Tibial nerve (tissue), 4 donors: ENCODE measurements at regions not wholly inside any gene's neighbourhood (a gene's known extent, or its start where the extent isn't known, plus 50 kb on each side); places are given as distances from the start of the nearest gene placed in this dataset.

Experiments used
- EP300 ChIP-seq, 2 donors: sonication (generic); formaldehyde crosslinking; IDR thresholded peaks; one replicate each; pipeline ENCODE4 v1.6.1; 2017; ENCODE audit warnings: antibody characterized with exemption in 2 of 2, mild to moderate bottlenecking in 1 of 2
- POLR2A ChIP-seq, 2 donors: fragments of 450-650 bp; IDR thresholded peaks; one replicate each; pipeline ENCODE4 v1.6.1; 2017; ENCODE audit warnings: antibody characterized with exemption in 2 of 2, mild to moderate bottlenecking in 2 of 2, moderate library complexity in 2 of 2
- TF ChIP-seq, protein P1 (sequence below), 5 experiments: fragments of 200-600 bp in 3 of 5; fragments of 450-650 bp in 2 of 5; sonication (generic) in 3 of 5; IDR thresholded peaks; one replicate each; pipeline ENCODE4 v1.5.1; 2016 to 2019; ENCODE audit warnings: antibody characterized with exemption in 5 of 5, mild to moderate bottlenecking in 3 of 5, moderate library complexity in 2 of 5

DNA sequence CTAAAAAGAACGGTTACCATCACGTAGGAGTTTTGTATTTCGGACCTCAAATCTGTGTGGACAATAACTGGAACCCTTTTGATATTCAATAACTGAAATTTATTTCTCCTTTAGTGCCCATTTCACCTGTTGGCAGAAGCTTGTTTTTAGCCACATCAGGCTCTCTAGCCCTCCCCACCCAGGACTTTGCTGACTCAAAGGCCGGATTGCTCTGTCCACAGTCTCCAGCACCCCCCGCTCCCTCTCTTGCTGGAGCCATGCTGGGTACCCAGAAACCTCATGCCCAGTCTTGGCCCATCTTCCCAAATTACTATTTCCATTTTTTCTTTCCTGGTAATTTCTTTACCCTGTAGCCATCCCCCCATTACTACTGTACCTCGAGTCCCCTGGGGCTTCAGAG is 55.8 kb upstream of the DUSP22 start:
- TF ChIP-seq, protein P1, sequence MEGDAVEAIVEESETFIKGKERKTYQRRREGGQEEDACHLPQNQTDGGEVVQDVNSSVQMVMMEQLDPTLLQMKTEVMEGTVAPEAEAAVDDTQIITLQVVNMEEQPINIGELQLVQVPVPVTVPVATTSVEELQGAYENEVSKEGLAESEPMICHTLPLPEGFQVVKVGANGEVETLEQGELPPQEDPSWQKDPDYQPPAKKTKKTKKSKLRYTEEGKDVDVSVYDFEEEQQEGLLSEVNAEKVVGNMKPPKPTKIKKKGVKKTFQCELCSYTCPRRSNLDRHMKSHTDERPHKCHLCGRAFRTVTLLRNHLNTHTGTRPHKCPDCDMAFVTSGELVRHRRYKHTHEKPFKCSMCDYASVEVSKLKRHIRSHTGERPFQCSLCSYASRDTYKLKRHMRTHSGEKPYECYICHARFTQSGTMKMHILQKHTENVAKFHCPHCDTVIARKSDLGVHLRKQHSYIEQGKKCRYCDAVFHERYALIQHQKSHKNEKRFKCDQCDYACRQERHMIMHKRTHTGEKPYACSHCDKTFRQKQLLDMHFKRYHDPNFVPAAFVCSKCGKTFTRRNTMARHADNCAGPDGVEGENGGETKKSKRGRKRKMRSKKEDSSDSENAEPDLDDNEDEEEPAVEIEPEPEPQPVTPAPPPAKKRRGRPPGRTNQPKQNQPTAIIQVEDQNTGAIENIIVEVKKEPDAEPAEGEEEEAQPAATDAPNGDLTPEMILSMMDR (IDR thresholded peaks at IDR 0.05): no peak
- TF ChIP-seq POLR2A (IDR thresholded peaks at IDR 0.05): no peak
- TF ChIP-seq EP300 (IDR thresholded peaks at IDR 0.05): no peak
